ENCODE measurements at regions not wholly inside any gene's neighbourhood (a gene's known extent, or its start where the extent isn't known, plus 50 kb on each side); places are given as distances from the start of the nearest gene placed in this dataset.
"Not testable (repeated sequence)": the region's sequence is repeated elsewhere in the genome, so short reads cannot be mapped to it uniquely, and the experiment has no call there.

DNA sequence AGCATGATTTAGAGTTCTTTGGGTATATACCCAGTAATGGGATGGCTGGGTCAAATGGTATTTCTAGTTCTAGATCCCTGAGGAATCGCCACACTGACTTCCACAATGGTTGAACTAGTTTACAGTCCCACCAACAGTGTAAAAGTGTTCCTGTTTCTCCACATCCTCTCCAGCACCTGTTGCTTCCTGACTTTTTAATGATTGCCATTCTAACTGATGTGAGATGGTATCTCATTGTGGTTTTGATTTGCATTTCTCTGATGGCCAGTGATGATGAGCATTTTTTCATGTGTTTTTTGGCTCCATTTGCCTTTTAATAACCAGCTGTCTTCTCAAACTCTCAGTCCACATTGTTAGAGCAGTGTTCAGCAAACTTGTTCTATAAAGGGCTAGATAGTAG lies 155.9 kb downstream of the MFSD1 start:
- not testable (repeated sequence) for TF ChIP-seq POLR2AphosphoS5, POLR2A (IDR thresholded peaks at IDR 0.05)
- TF ChIP-seq, protein P1, sequence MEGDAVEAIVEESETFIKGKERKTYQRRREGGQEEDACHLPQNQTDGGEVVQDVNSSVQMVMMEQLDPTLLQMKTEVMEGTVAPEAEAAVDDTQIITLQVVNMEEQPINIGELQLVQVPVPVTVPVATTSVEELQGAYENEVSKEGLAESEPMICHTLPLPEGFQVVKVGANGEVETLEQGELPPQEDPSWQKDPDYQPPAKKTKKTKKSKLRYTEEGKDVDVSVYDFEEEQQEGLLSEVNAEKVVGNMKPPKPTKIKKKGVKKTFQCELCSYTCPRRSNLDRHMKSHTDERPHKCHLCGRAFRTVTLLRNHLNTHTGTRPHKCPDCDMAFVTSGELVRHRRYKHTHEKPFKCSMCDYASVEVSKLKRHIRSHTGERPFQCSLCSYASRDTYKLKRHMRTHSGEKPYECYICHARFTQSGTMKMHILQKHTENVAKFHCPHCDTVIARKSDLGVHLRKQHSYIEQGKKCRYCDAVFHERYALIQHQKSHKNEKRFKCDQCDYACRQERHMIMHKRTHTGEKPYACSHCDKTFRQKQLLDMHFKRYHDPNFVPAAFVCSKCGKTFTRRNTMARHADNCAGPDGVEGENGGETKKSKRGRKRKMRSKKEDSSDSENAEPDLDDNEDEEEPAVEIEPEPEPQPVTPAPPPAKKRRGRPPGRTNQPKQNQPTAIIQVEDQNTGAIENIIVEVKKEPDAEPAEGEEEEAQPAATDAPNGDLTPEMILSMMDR (IDR thresholded peaks at IDR 0.05): not testable (repeated sequence)

Measured in gastroesophageal sphincter (tissue), 3 donors.